Activated CD4-positive, alpha-beta T cell treated with anti-CD3 and anti-CD28 coated beads, Interleukin-2, amount 10 ng/mL, durations not matched to agents 24 days and 14 days (primary cell): ENCODE measurements at regions not wholly inside any gene's neighbourhood (a gene's known extent, or its start where the extent isn't known, plus 50 kb on each side); places are given as distances from the start of the nearest gene placed in this dataset.

Experiments
- DNase-seq: peaks from one replicate; pipeline ENCODE4 v3.0.0; 2022
- H3K27ac Mint-ChIP-seq: one replicate; pipeline ENCODE4 v1.8.0; 2022; ENCODE audit warnings: mild to moderate bottlenecking, mixed read lengths
- H3K27me3 Mint-ChIP-seq: one replicate; pipeline ENCODE4 v1.8.0; 2022; ENCODE audit warnings: mixed read lengths
- H3K36me3 Mint-ChIP-seq: one replicate; pipeline ENCODE4 v1.8.0; 2022; ENCODE audit warnings: low read depth, mild to moderate bottlenecking, mixed read lengths
- H3K4me1 Mint-ChIP-seq: one replicate; pipeline ENCODE4 v1.8.0; 2021; ENCODE audit warnings: mixed read lengths
- H3K4me3 Mint-ChIP-seq: one replicate; pipeline ENCODE4 v1.8.0; 2022; ENCODE audit warnings: mild to moderate bottlenecking, moderate library complexity, mixed read lengths
- H3K9me3 Mint-ChIP-seq: one replicate; pipeline ENCODE4 v1.8.0; 2021; ENCODE audit warnings: mixed read lengths
- intact Hi-C: fragments of 100-400 bp; cut with micrococcal nuclease; formaldehyde crosslinking; loops from one replicate; pipeline ENCODE4 v1.15.1; 2023

GRCh38 chr7:46651070-46651469 lies 730.0 kb upstream of the IGFBP3 start:
- H3K9me3 Mint-ChIP-seq = peaks cover 7% of the 10 kb centered on the region
- DNase-seq = peak; percentile 33
- no peaks in the 10 kb centered on the region for H3K27me3 Mint-ChIP-seq
- H3K27ac Mint-ChIP-seq = no peak overlapping the region
- H3K36me3 Mint-ChIP-seq = no peaks in the 10 kb centered on the region
- H3K4me3 Mint-ChIP-seq = no peak overlapping the region
- no peaks in the 10 kb centered on the region for H3K4me1 Mint-ChIP-seq
- intact Hi-C loops = no loop called here

GRCh38 chr7:46649876-46650275 lies 728.8 kb upstream of the IGFBP3 start:
- peaks cover 3% of the 10 kb centered on the region for H3K9me3 Mint-ChIP-seq
- no peaks in the 10 kb centered on the region for H3K4me1 Mint-ChIP-seq
- intact Hi-C loops = no loop called here
- H3K4me3 Mint-ChIP-seq = no peak overlapping the region
- no peaks in the 10 kb centered on the region for H3K36me3 Mint-ChIP-seq
- H3K27me3 Mint-ChIP-seq = no peaks in the 10 kb centered on the region
- no peak overlapping the region for H3K27ac Mint-ChIP-seq
- DNase-seq = peak; percentile 3

GRCh38 chr7:46637793-46638735 lies 717.0 kb upstream of the IGFBP3 start:
- intact Hi-C loops = no loop called here
- H3K4me1 Mint-ChIP-seq = no peaks in the 10 kb centered on the region
- no peaks in the 10 kb centered on the region for H3K36me3 Mint-ChIP-seq
- H3K9me3 Mint-ChIP-seq = peaks cover 6% of the 10 kb centered on the region
- no peak overlapping the region for H3K27ac Mint-ChIP-seq
- no peaks in the 10 kb centered on the region for H3K27me3 Mint-ChIP-seq
- H3K4me3 Mint-ChIP-seq = no peak overlapping the region
- DNase-seq = no peak

- H3K4me1 Mint-ChIP-seq = no peaks in the 10 kb centered on the region
- H3K36me3 Mint-ChIP-seq = no peaks in the 10 kb centered on the region
- peaks cover 6% of the 10 kb centered on the region for H3K9me3 Mint-ChIP-seq
- no peak for DNase-seq
- no peaks in the 10 kb centered on the region for H3K27me3 Mint-ChIP-seq
- intact Hi-C loops = no loop called here
- H3K27ac Mint-ChIP-seq = no peak overlapping the region
- H3K4me3 Mint-ChIP-seq = no peak overlapping the region
Measured at GRCh38 chr7:46636022-46636421, 715.0 kb upstream of the IGFBP3 start.

- no peak overlapping the region for H3K27ac Mint-ChIP-seq
- no peak for DNase-seq
Measured at GRCh38 chr7:46633630-46634240, 712.7 kb upstream of the IGFBP3 start.

GRCh38 chr7:46633200-46633599 lies 712.1 kb upstream of the IGFBP3 start:
- Mint-ChIP-seq H3K36me3 (no peaks in the 10 kb centered on the region), H3K4me1 (no peaks in the 10 kb centered on the region), H3K27me3 (no peaks in the 10 kb centered on the region), H3K9me3 (peaks cover 6% of the 10 kb centered on the region), H3K4me3 (no peak overlapping the region), H3K27ac (no peak overlapping the region)
- DNase-seq = no peak
- intact Hi-C loops = no loop called here

More at GRCh38 chr7:46633630-46634240, 712.7 kb upstream of the IGFBP3 start:
- no peak overlapping the region for H3K4me3 Mint-ChIP-seq
- H3K9me3 Mint-ChIP-seq = peaks cover 6% of the 10 kb centered on the region
- no peaks in the 10 kb centered on the region for H3K27me3 Mint-ChIP-seq
- no peaks in the 10 kb centered on the region for H3K4me1 Mint-ChIP-seq
- no peaks in the 10 kb centered on the region for H3K36me3 Mint-ChIP-seq
- intact Hi-C loops = no loop called here

- Mint-ChIP-seq H3K27me3 (no peaks in the 10 kb centered on the region), H3K4me3 (no peak overlapping the region), H3K36me3 (no peaks in the 10 kb centered on the region), H3K9me3 (peaks cover 5% of the 10 kb centered on the region), H3K4me1 (no peaks in the 10 kb centered on the region), H3K27ac (no peak overlapping the region)
- intact Hi-C loops = no loop called here
- no peak for DNase-seq
Measured at GRCh38 chr7:46630031-46630430, 709.0 kb upstream of the IGFBP3 start.

- H3K27me3 Mint-ChIP-seq = no peaks in the 10 kb centered on the region
- H3K9me3 Mint-ChIP-seq = peaks cover 5% of the 10 kb centered on the region
- no peaks in the 10 kb centered on the region for H3K4me1 Mint-ChIP-seq
- DNase-seq = no peak
- H3K4me3 Mint-ChIP-seq = no peak overlapping the region
- intact Hi-C loops = no loop called here
- H3K36me3 Mint-ChIP-seq = no peaks in the 10 kb centered on the region
- no peak overlapping the region for H3K27ac Mint-ChIP-seq
Measured at GRCh38 chr7:46628389-46628788, 707.3 kb upstream of the IGFBP3 start.

GRCh38 chr7:46626691-46627310 lies 705.7 kb upstream of the IGFBP3 start:
- peaks cover 5% of the 10 kb centered on the region for H3K9me3 Mint-ChIP-seq
- H3K4me1 Mint-ChIP-seq = no peaks in the 10 kb centered on the region
- no peaks in the 10 kb centered on the region for H3K36me3 Mint-ChIP-seq
- no peak overlapping the region for H3K4me3 Mint-ChIP-seq
- intact Hi-C loops = no loop called here
- DNase-seq = no peak
- no peak overlapping the region for H3K27ac Mint-ChIP-seq
- no peaks in the 10 kb centered on the region for H3K27me3 Mint-ChIP-seq

- no peaks in the 10 kb centered on the region for H3K27me3 Mint-ChIP-seq
- no peaks in the 10 kb centered on the region for H3K36me3 Mint-ChIP-seq
- peaks cover 5% of the 10 kb centered on the region for H3K9me3 Mint-ChIP-seq
- no peak overlapping the region for H3K4me3 Mint-ChIP-seq
- H3K4me1 Mint-ChIP-seq = no peaks in the 10 kb centered on the region
- intact Hi-C loops = no loop called here
- H3K27ac Mint-ChIP-seq = no peak overlapping the region
- DNase-seq = no peak
Measured at GRCh38 chr7:46626261-46626660, 705.2 kb upstream of the IGFBP3 start.

GRCh38 chr7:46625032-46625431 lies 704.0 kb upstream of the IGFBP3 start:
- Mint-ChIP-seq H3K27ac (no peak overlapping the region), H3K36me3 (no peaks in the 10 kb centered on the region), H3K4me3 (no peak overlapping the region), H3K4me1 (no peaks in the 10 kb centered on the region), H3K9me3 (peaks cover 5% of the 10 kb centered on the region), H3K27me3 (no peaks in the 10 kb centered on the region)
- no peak for DNase-seq
- intact Hi-C loops = no loop called here

GRCh38 chr7:46622251-46622650 lies 701.2 kb upstream of the IGFBP3 start:
- H3K4me3 Mint-ChIP-seq = no peak overlapping the region
- peaks cover 5% of the 10 kb centered on the region for H3K9me3 Mint-ChIP-seq
- no peaks in the 10 kb centered on the region for H3K4me1 Mint-ChIP-seq
- intact Hi-C loops = no loop called here
- DNase-seq = no peak
- no peaks in the 10 kb centered on the region for H3K36me3 Mint-ChIP-seq
- no peak overlapping the region for H3K27ac Mint-ChIP-seq
- H3K27me3 Mint-ChIP-seq = no peaks in the 10 kb centered on the region

- Mint-ChIP-seq H3K27ac (no peak overlapping the region), H3K4me3 (no peak overlapping the region), H3K36me3 (no peaks in the 10 kb centered on the region), H3K27me3 (no peaks in the 10 kb centered on the region), H3K4me1 (no peaks in the 10 kb centered on the region), H3K9me3 (no peaks in the 10 kb centered on the region)
- intact Hi-C loops = no loop called here
- DNase-seq = no peak
Measured at GRCh38 chr7:46619723-46620310, 698.7 kb upstream of the IGFBP3 start.

- no peaks in the 10 kb centered on the region for H3K4me1 Mint-ChIP-seq
- no peak for DNase-seq
- H3K36me3 Mint-ChIP-seq = no peaks in the 10 kb centered on the region
- H3K9me3 Mint-ChIP-seq = no peaks in the 10 kb centered on the region
- no peaks in the 10 kb centered on the region for H3K27me3 Mint-ChIP-seq
- H3K4me3 Mint-ChIP-seq = no peak overlapping the region
- intact Hi-C loops = no loop called here
- H3K27ac Mint-ChIP-seq = no peak overlapping the region
Measured at GRCh38 chr7:46616636-46617035, 695.6 kb upstream of the IGFBP3 start.
